ENCODE measurements at regions not wholly inside any gene's neighbourhood (a gene's known extent, or its start where the extent isn't known, plus 50 kb on each side); places are given as distances from the start of the nearest gene placed in this dataset.

DNA sequence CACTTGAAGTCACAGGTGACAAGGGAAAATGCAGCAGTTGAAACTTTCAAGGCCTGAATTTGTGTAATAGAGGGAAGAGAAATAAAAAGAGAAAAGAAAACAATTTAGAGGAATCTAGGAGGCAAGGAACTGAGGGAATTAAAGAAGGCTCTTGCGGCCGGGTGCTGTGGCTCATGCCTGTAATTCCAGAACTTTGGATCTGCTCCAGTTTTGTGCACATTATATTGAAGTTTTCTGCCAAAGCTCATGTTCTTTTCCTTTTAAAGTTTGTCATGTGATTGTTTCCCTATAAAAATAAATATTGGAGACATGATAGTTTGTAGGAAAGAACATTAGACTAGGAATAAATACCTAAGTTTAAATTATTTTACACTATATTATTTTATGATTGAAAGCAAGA lies 433.9 kb upstream of the CPEB2 start:
- DNase-seq: no peak
- intact Hi-C loops (cut with DNase I): no loop called here

GRCh38 chr4:14575289-14575688 lies 427.0 kb upstream of the CPEB2 start:
- no peak for DNase-seq
- intact Hi-C loops (cut with DNase I): no loop called here
- no peak for TF ChIP-seq CTCF (IDR thresholded peaks at IDR 0.05)

More for the DNA sequence above, 433.9 kb upstream of the CPEB2 start:
- H3K4me3 ChIP-seq: no peak overlapping the region
- no peak overlapping the region for H3K27ac ChIP-seq
- no peaks in the 10 kb centered on the region for H3K36me3 ChIP-seq
- H3K4me1 ChIP-seq: no peaks in the 10 kb centered on the region
- no peak for TF ChIP-seq CTCF (IDR thresholded peaks at IDR 0.05)
- H3K27me3 ChIP-seq (ENCODE audit: low read depth): no peaks in the 10 kb centered on the region
- H3K9me3 ChIP-seq: no peaks in the 10 kb centered on the region
- ATAC-seq: no peak

GRCh38 chr4:14575919-14576318 lies 426.4 kb upstream of the CPEB2 start:
- ATAC-seq (no peak), DNase-seq (no peak)
- Histone ChIP-seq H3K4me3 (no peak overlapping the region), H3K9me3 (no peaks in the 10 kb centered on the region), H3K27me3 (ENCODE audit: low read depth) (no peaks in the 10 kb centered on the region), H3K36me3 (no peaks in the 10 kb centered on the region), H3K4me1 (no peaks in the 10 kb centered on the region), H3K27ac (no peak overlapping the region)
- intact Hi-C loops (cut with DNase I): no loop called here
- no peak for TF ChIP-seq CTCF (IDR thresholded peaks at IDR 0.05)

More at GRCh38 chr4:14575289-14575688, 427.0 kb upstream of the CPEB2 start:
- Histone ChIP-seq H3K36me3 (no peaks in the 10 kb centered on the region), H3K4me3 (no peak overlapping the region), H3K4me1 (no peaks in the 10 kb centered on the region), H3K27me3 (ENCODE audit: low read depth) (no peaks in the 10 kb centered on the region), H3K9me3 (no peaks in the 10 kb centered on the region), H3K27ac (no peak overlapping the region)
- ATAC-seq: no peak

DNA sequence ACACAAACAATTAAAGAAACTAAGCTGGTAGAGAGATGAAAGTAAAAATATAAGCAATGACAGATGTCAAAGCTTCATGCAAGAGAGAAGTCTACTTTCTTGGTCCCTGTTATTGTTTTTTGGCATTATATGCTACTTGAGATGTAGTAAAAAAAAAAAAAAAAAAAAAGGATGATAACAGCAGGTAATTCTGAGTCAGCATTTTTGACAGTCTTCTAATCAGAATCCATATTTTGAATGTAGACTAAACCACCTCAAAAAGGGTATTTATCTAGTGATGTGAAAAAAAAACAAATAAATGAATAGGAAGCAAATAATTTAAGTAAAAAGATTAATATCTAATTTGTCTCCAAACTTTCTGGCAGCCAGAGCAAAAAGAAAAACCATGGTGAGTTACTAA lies 422.2 kb upstream of the CPEB2 start:
- ATAC-seq (no peak), DNase-seq (no peak)
- H3K27ac ChIP-seq: no peak overlapping the region
- H3K4me3 ChIP-seq: no peak overlapping the region
- H3K4me1 ChIP-seq: no peaks in the 10 kb centered on the region
- no peak for TF ChIP-seq CTCF (IDR thresholded peaks at IDR 0.05)
- H3K36me3 ChIP-seq: no peaks in the 10 kb centered on the region
- intact Hi-C loops (cut with DNase I): no loop called here
- H3K27me3 ChIP-seq (ENCODE audit: low read depth): no peaks in the 10 kb centered on the region
- no peaks in the 10 kb centered on the region for H3K9me3 ChIP-seq

- ATAC-seq: no peak
- Histone ChIP-seq H3K36me3 (no peaks in the 10 kb centered on the region), H3K27me3 (ENCODE audit: low read depth) (no peaks in the 10 kb centered on the region), H3K27ac (no peak overlapping the region), H3K4me1 (no peaks in the 10 kb centered on the region), H3K9me3 (no peaks in the 10 kb centered on the region), H3K4me3 (no peak overlapping the region)
- no peak for DNase-seq
- TF ChIP-seq CTCF (IDR thresholded peaks at IDR 0.05): no peak
- intact Hi-C loops (cut with DNase I): no loop called here
Measured at GRCh38 chr4:14581741-14582140, 420.5 kb upstream of the CPEB2 start.

- DNase-seq (no peak), ATAC-seq (no peak)
- no peak overlapping the region for H3K27ac ChIP-seq
- TF ChIP-seq CTCF (IDR thresholded peaks at IDR 0.05): no peak
- intact Hi-C loops (cut with DNase I): no loop called here
- no peaks in the 10 kb centered on the region for H3K9me3 ChIP-seq
- no peak overlapping the region for H3K4me3 ChIP-seq
- H3K27me3 ChIP-seq (ENCODE audit: low read depth): no peaks in the 10 kb centered on the region
- H3K36me3 ChIP-seq: no peaks in the 10 kb centered on the region
- no peaks in the 10 kb centered on the region for H3K4me1 ChIP-seq
Measured at GRCh38 chr4:14582677-14583076, 419.6 kb upstream of the CPEB2 start.

Measured in lower lobe of right lung (tissue), 2 donors.